ENCODE measurements at regions not wholly inside any gene's neighbourhood (a gene's known extent, or its start where the extent isn't known, plus 50 kb on each side); places are given as distances from the start of the nearest gene placed in this dataset.

DNA sequence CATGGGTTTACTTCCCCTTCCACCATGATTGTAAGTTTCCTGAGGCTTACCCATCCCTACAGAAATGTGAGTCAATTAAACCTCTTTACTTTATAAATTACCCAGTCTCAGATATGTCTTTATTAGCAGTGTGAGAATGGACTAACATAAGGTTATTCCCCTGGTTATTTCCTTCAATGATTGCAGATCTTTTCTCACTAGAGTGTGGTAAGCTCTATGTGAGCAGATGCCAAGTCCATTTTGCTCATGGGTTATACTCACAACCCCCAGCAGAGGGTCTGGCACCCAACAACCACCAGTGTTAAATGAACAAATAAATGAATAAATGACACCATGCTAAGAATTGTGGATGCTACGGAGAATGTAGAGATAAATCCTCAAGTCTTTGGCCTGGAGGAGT, 472.8 kb downstream of the LIG4 start:
- H3K27me3 ChIP-seq (ENCODE audit: control insufficient read depth, insufficient read depth, low read length): no peaks in the 10 kb centered on the region
- POLR2A ChIA-PET: no interaction called here
- no peaks in the 10 kb centered on the region for H3K9me3 ChIP-seq (ENCODE audit: control insufficient read depth, insufficient read depth, low read length)
- H3K4me3 ChIP-seq (ENCODE audit: low read depth, low read length): no peak overlapping the region
- CTCF ChIA-PET: no interaction called here
- no peak overlapping the region for H3K27ac ChIP-seq (ENCODE audit: low read depth, low read length)
- no peak for DNase-seq (ENCODE audit: low read depth, low spot score)
- TF ChIP-seq, protein P1, sequence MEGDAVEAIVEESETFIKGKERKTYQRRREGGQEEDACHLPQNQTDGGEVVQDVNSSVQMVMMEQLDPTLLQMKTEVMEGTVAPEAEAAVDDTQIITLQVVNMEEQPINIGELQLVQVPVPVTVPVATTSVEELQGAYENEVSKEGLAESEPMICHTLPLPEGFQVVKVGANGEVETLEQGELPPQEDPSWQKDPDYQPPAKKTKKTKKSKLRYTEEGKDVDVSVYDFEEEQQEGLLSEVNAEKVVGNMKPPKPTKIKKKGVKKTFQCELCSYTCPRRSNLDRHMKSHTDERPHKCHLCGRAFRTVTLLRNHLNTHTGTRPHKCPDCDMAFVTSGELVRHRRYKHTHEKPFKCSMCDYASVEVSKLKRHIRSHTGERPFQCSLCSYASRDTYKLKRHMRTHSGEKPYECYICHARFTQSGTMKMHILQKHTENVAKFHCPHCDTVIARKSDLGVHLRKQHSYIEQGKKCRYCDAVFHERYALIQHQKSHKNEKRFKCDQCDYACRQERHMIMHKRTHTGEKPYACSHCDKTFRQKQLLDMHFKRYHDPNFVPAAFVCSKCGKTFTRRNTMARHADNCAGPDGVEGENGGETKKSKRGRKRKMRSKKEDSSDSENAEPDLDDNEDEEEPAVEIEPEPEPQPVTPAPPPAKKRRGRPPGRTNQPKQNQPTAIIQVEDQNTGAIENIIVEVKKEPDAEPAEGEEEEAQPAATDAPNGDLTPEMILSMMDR (IDR thresholded peaks at IDR 0.05; ENCODE audit: low read depth, low read length): 0 out of 2 replicates have a peak, but pooled peaks have one; percentile 17

DNA sequence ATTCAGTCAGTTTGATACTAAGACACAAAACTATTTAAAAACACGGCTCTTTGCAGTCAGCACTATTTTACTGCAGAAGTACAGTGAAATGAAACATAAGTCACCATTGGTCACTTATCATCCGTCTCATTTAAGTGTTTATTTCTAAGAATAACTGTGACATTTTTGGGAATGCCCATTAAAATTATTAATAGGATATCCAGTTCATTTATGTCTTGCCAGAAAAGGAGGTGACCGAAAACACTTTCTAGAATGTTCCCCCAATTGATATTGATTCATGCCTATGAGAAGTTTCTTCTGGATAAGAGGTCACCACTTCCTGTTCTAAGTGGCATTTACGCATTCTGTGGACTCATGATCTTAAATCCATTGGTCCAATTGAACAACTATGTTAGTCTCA, 477.3 kb downstream of the LIG4 start:
- no peak for DNase-seq (ENCODE audit: low read depth, low spot score)
- TF ChIP-seq, protein P1 (IDR thresholded peaks at IDR 0.05; ENCODE audit: low read depth, low read length): no peak
- no peak overlapping the region for H3K27ac ChIP-seq (ENCODE audit: low read depth, low read length)
- H3K27me3 ChIP-seq (ENCODE audit: control insufficient read depth, insufficient read depth, low read length): no peaks in the 10 kb centered on the region
- ChIA-PET CTCF (no interaction called here), POLR2A (no interaction called here)
- H3K4me3 ChIP-seq (ENCODE audit: low read depth, low read length): no peak overlapping the region
- H3K9me3 ChIP-seq (ENCODE audit: control insufficient read depth, insufficient read depth, low read length): no peaks in the 10 kb centered on the region

DNA sequence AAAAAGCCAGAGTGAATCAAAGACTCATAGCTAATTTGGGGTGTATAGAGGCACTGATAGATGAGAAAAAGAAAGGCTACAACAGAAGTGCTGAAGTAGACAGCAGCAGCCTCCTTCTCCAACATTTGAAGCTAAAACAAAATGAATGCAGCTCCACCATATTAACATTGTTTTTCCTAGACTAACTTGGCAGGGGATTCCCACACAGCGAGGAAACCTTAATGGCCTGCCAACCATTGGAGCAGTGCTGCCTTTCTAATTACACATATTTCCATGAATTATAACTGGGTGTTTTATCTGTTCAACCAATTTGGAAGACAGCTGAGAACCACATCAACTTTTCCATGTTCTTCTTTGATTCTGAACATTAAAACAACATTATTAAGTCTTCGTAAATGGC, 478.6 kb downstream of the LIG4 start:
- no peak for DNase-seq (ENCODE audit: low read depth, low spot score)
- no peak overlapping the region for H3K4me3 ChIP-seq (ENCODE audit: low read depth, low read length)
- no peak overlapping the region for H3K27ac ChIP-seq (ENCODE audit: low read depth, low read length)
- TF ChIP-seq, protein P1 (IDR thresholded peaks at IDR 0.05; ENCODE audit: low read depth, low read length): no peak
- POLR2A ChIA-PET: no interaction called here
- no peaks in the 10 kb centered on the region for H3K27me3 ChIP-seq (ENCODE audit: control insufficient read depth, insufficient read depth, low read length)
- CTCF ChIA-PET: interaction anchor here (0.7 kb wide), 1 partner anchor 36 kb away, joined by 3 read pairs; no protein-coding TSS in a partner anchor
- no peaks in the 10 kb centered on the region for H3K9me3 ChIP-seq (ENCODE audit: control insufficient read depth, insufficient read depth, low read length)

DNA sequence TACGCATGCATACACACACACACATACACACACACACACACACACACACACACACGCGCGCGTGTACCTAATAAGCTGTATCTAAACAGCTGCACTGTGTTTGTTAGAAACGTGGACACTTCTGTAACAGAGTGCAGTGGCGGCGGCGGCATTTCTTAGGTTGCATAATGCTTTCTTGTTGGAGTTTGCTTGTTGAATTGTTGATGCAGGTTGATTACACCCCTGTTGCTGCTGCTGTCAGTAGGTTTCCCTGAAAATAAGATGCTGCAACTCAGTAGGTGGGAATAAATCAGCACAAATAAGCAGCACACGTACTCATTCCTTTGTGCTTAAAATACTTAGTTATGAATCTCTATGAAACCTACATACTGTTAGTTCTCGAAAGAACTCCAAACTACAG, 479.2 kb downstream of the LIG4 start:
- H3K27me3 ChIP-seq (ENCODE audit: control insufficient read depth, insufficient read depth, low read length): no peaks in the 10 kb centered on the region
- TF ChIP-seq, protein P1 (IDR thresholded peaks at IDR 0.05; ENCODE audit: low read depth, low read length): no peak
- no peak for DNase-seq (ENCODE audit: low read depth, low spot score)
- H3K27ac ChIP-seq (ENCODE audit: low read depth, low read length): no peak overlapping the region
- no peaks in the 10 kb centered on the region for H3K9me3 ChIP-seq (ENCODE audit: control insufficient read depth, insufficient read depth, low read length)
- POLR2A ChIA-PET: no interaction called here
- CTCF ChIA-PET: no interaction called here
- H3K4me3 ChIP-seq (ENCODE audit: low read depth, low read length): no peak overlapping the region

DNA sequence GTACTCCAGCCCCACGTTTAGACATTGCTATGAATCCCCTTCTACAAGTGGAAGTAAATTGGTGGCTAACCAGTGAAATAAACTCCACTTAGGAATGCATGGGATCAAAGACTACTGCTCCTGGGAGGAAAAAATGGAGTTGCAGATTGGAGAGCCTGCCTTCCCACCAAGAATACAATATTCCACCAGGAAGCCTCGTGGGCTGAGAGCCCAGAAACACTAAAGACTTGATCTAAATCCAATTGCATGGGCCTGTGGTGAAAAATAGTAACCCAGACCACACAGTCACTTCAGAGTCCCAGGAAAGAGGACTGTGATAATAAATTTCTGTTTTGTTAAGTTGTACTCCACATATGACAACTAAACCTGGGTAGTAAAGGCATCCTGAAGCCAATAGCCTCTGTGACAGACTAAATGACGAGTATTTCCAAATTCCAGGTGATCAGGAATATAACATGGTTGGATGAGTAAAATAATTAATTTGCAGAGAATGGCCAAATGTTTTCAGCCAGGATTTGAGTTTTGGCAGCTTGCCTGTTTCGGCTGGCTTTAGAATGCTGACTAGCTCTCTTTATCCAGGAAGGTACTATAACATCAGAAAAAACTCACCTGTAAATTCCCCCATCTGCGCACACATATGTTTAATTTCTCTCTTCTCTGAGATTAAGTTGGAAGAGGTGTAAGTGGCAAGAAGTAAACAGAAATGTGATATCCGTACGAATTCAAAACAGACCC, 480.3 kb downstream of the LIG4 start:
- TF ChIP-seq, protein P1 (IDR thresholded peaks at IDR 0.05; ENCODE audit: low read depth, low read length): no peak
- Histone ChIP-seq H3K4me3 (ENCODE audit: low read depth, low read length) (no peak overlapping the region), H3K27ac (ENCODE audit: low read depth, low read length) (no peak overlapping the region), H3K9me3 (ENCODE audit: control insufficient read depth, insufficient read depth, low read length) (no peaks in the 10 kb centered on the region), H3K27me3 (ENCODE audit: control insufficient read depth, insufficient read depth, low read length) (no peaks in the 10 kb centered on the region)
- POLR2A ChIA-PET: no interaction called here
- no peak for DNase-seq (ENCODE audit: low read depth, low spot score)
- CTCF ChIA-PET: no interaction called here
